ENCODE measurements at regions not wholly inside any gene's neighbourhood (a gene's known extent, or its start where the extent isn't known, plus 50 kb on each side); places are given as distances from the start of the nearest gene placed in this dataset.

DNA sequence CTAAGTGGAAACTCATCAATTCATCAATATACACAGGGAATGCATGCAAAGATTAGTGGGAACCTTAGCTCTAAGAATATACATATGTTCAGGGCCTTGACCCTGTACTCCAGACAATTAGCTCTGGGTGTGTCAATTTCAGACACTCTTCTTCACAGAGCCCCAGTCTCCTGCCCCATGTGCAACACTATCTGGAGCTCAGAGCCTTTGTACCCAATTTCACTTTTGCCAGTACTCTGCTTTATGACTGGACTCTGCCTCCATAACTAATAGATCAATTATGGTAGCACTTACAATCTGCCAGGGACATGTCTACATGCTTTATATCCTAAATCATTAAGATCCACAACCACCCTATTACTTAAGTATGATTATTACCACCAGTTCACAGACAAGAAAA lies 152.5 kb upstream of the PLEKHG7 start (continued):
- TF ChIP-seq ZNF670 (tag by site-specific recombination; IDR thresholded peaks at IDR 0.05; ENCODE audit: low read depth) (no peak), INSM2 (tag by site-specific recombination; IDR thresholded peaks at IDR 0.05) (no peak), ZNF211 (tag by site-specific recombination; IDR thresholded peaks at IDR 0.05; ENCODE audit: low read depth) (no peak), ZBTB1 (tag by site-specific recombination; IDR thresholded peaks at IDR 0.05) (no peak), ZNF354C (tag by site-specific recombination; IDR thresholded peaks at IDR 0.05; ENCODE audit: borderline replicate concordance, low read depth) (no peak)

- CTCF ChIA-PET: interaction anchor here (1.0 kb wide), 1 partner anchor 21 kb away, joined by 3 read pairs; no protein-coding TSS in a partner anchor
- no peaks in the 10 kb centered on the region for H3K9me3 ChIP-seq (ENCODE audit: control insufficient read depth, insufficient read depth, low read depth, low read length)
- H3K4me3 ChIP-seq (ENCODE audit: low read depth, low read length): no peak overlapping the region
- peaks cover 9% of the 10 kb centered on the region; the same call in 1 of the 2 replicates for H3K4me1 ChIP-seq (ENCODE audit: control insufficient read depth, insufficient read depth, low read length)
- TF ChIP-seq HOXC10 (CRISPR knock-in tag; IDR thresholded peaks at IDR 0.05) (no peak), ZNF621 (tag by site-specific recombination; IDR thresholded peaks at IDR 0.05) (no peak), ZNF48 (tag by site-specific recombination; IDR thresholded peaks at IDR 0.05) (no peak), ZNF140 (tag by site-specific recombination; IDR thresholded peaks at IDR 0.05) (no peak), ZNF121 (tag by site-specific recombination; IDR thresholded peaks at IDR 0.05) (no peak), KLF1 (tag by site-specific recombination; IDR thresholded peaks at IDR 0.05) (no peak), ZNF239 (tag by site-specific recombination; IDR thresholded peaks at IDR 0.05) (no peak)
- H3K27ac ChIP-seq (ENCODE audit: extremely low read depth, low read depth, low read length): no peak overlapping the region
- H3K36me3 ChIP-seq (ENCODE audit: control insufficient read depth in 2 of 2, insufficient read depth in 1 of 2, low read length in 2 of 2): no peaks in the 10 kb centered on the region
- POLR2A ChIA-PET: no interaction called here
Measured at GRCh38 chr12:92549516-92549915, 153.3 kb upstream of the PLEKHG7 start.

GRCh38 chr12:92547906-92548305 lies 154.9 kb upstream of the PLEKHG7 start:
- Histone ChIP-seq H3K4me1 (ENCODE audit: control insufficient read depth, insufficient read depth, low read length) (peaks cover 9% of the 10 kb centered on the region; the same call in 1 of the 2 replicates), H3K4me3 (ENCODE audit: low read depth, low read length) (no peak overlapping the region), H3K36me3 (ENCODE audit: control insufficient read depth in 2 of 2, insufficient read depth in 1 of 2, low read length in 2 of 2) (no peaks in the 10 kb centered on the region), H3K9me3 (ENCODE audit: control insufficient read depth, insufficient read depth, low read depth, low read length) (no peaks in the 10 kb centered on the region), H3K27ac (ENCODE audit: extremely low read depth, low read depth, low read length) (no peak overlapping the region)
- POLR2A ChIA-PET: no interaction called here
- CTCF ChIA-PET: interaction anchor here (0.7 kb wide), 1 partner anchor 852 kb away, joined by 3 read pairs; no protein-coding TSS in a partner anchor
- no peak for TF ChIP-seq HOXA7 (CRISPR knock-in tag; IDR thresholded peaks at IDR 0.05; ENCODE audit: borderline replicate concordance)
- no peak for TF ChIP-seq GLI2 (tag by site-specific recombination; IDR thresholded peaks at IDR 0.05; ENCODE audit: borderline replicate concordance, low read depth)
- TF ChIP-seq ZNF148 (tag by site-specific recombination; IDR thresholded peaks at IDR 0.05; ENCODE audit: borderline replicate concordance): no peak
- no peak for TF ChIP-seq ZBTB10 (tag by site-specific recombination; IDR thresholded peaks at IDR 0.05)
- no peak for TF ChIP-seq ZNF266 (tag by site-specific recombination; IDR thresholded peaks at IDR 0.05; ENCODE audit: low read depth)
- TF ChIP-seq SP2 (tag by site-specific recombination; IDR thresholded peaks at IDR 0.05): no peak
- no peak for TF ChIP-seq ZNF2 (tag by site-specific recombination; IDR thresholded peaks at IDR 0.05)
- no peak for TF ChIP-seq ZNF596 (tag by site-specific recombination; IDR thresholded peaks at IDR 0.05)
- no peak for TF ChIP-seq KLF10 (tag by site-specific recombination; IDR thresholded peaks at IDR 0.05)
- TF ChIP-seq ZNF324 (tag by site-specific recombination; IDR thresholded peaks at IDR 0.05): no peak
- TF ChIP-seq ZFP37 (tag by site-specific recombination; IDR thresholded peaks at IDR 0.05): no peak
- TF ChIP-seq ATF2 (tag by site-specific recombination; IDR thresholded peaks at IDR 0.05; ENCODE audit: low read depth): no peak
- TF ChIP-seq, protein P1, sequence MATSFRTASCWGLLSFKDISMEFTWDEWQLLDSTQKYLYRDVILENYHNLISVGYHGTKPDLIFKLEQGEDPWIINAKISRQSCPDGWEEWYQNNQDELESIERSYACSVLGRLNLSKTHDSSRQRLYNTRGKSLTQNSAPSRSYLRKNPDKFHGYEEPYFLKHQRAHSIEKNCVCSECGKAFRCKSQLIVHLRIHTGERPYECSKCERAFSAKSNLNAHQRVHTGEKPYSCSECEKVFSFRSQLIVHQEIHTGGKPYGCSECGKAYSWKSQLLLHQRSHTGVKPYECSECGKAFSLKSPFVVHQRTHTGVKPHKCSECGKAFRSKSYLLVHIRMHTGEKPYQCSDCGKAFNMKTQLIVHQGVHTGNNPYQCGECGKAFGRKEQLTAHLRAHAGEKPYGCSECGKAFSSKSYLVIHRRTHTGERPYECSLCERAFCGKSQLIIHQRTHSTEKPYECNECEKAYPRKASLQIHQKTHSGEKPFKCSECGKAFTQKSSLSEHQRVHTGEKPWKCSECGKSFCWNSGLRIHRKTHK (tag by site-specific recombination; IDR thresholded peaks at IDR 0.05): no peak
- TF ChIP-seq KLF9 (tag by site-specific recombination; IDR thresholded peaks at IDR 0.05; ENCODE audit: low read depth): no peak
